Astrocyte (in vitro differentiated cells and primary cell): ENCODE measurements at regions not wholly inside any gene's neighbourhood (a gene's known extent, or its start where the extent isn't known, plus 50 kb on each side); places are given as distances from the start of the nearest gene placed in this dataset.

Source experiments
- CTCF ChIP-seq: IDR thresholded peaks from 2 replicates; pipeline ENCODE4 v1.5.1; 2011; ENCODE audit warnings: low read depth, mild to moderate bottlenecking, inconsistent platforms, low read length, moderate library complexity; ENCODE audit not compliant: insufficient read depth
- EZH2 ChIP-seq: IDR thresholded peaks from 2 replicates; pipeline ENCODE4 v1.6.1; 2012; ENCODE audit warnings: mild to moderate bottlenecking, low read length, inconsistent platforms; ENCODE audit not compliant: insufficient read depth

- no peak for TF ChIP-seq CTCF
- no peak for TF ChIP-seq EZH2
Measured at GRCh38 chr10:61332581-61332980, 120.6 kb downstream of the TMEM26 start.
